Colonic mucosa (tissue), 4 donors: ENCODE measurements at regions not wholly inside any gene's neighbourhood (a gene's known extent, or its start where the extent isn't known, plus 50 kb on each side); places are given as distances from the start of the nearest gene placed in this dataset. TPM values are rescaled to one million over a fixed set of nuclear protein-coding genes. Genes with fewer than 3 reads are reported as not detected.
"Not testable (repeated sequence)": the region's sequence is repeated elsewhere in the genome, so short reads cannot be mapped to it uniquely, and the experiment has no call there.

Experiments used
- DNase-seq: peaks from one replicate; pipeline ENCODE4 v3.0.0-alpha.2; 2020
- H3K27ac ChIP-seq: fragments of 200-600 bp; one replicate; pipeline ENCODE4 v1.8.0; 2021
- H3K27me3 ChIP-seq: fragments of 200-600 bp; one replicate; pipeline ENCODE4 v1.8.0; 2021
- H3K36me3 ChIP-seq: fragments of 200-600 bp; one replicate; pipeline ENCODE4 v1.8.0; 2021
- H3K4me1 ChIP-seq: fragments of 200-600 bp; one replicate; pipeline ENCODE4 v1.8.0; 2021; ENCODE audit warnings: mild to moderate bottlenecking
- H3K4me3 ChIP-seq: fragments of 200-600 bp; one replicate; pipeline ENCODE4 v1.8.0; 2021
- H3K9ac ChIP-seq, 2 donors: one replicate each; pipeline ENCODE4 v1.7.0; 2013; ENCODE audit warnings: control low read depth in 2 of 2, low read depth in 2 of 2, low read length in 2 of 2
- H3K9me3 ChIP-seq: fragments of 200-600 bp; one replicate; pipeline ENCODE4 v1.8.0; 2021
- intact Hi-C: fragments of 100-400 bp; cut with DNase I; formaldehyde crosslinking; loops from one replicate; pipeline ENCODE4 v1.14.1; 2022
- microRNA-seq: library from miRNA; unstranded; fragments of <30 nt; microRNA quantifications from one replicate; pipeline ENCODE4, GENCODE V29; 2019
- TF ChIP-seq, protein P1 (sequence below): fragments of 200-600 bp; IDR thresholded peaks from one replicate; pipeline ENCODE4 v1.8.0; 2022; ENCODE audit warnings: antibody characterized with exemption, mild to moderate bottlenecking
- donor health status: healthy.
- donor health status: DM: no; HTN: no; CAD: no.
- donor health status: DM: no; HTN: no; CAD: no.

- no peak overlapping the region for H3K4me3 ChIP-seq
- TF ChIP-seq, protein P1, sequence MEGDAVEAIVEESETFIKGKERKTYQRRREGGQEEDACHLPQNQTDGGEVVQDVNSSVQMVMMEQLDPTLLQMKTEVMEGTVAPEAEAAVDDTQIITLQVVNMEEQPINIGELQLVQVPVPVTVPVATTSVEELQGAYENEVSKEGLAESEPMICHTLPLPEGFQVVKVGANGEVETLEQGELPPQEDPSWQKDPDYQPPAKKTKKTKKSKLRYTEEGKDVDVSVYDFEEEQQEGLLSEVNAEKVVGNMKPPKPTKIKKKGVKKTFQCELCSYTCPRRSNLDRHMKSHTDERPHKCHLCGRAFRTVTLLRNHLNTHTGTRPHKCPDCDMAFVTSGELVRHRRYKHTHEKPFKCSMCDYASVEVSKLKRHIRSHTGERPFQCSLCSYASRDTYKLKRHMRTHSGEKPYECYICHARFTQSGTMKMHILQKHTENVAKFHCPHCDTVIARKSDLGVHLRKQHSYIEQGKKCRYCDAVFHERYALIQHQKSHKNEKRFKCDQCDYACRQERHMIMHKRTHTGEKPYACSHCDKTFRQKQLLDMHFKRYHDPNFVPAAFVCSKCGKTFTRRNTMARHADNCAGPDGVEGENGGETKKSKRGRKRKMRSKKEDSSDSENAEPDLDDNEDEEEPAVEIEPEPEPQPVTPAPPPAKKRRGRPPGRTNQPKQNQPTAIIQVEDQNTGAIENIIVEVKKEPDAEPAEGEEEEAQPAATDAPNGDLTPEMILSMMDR: no peak
- H3K4me1 ChIP-seq: no peaks in the 10 kb centered on the region
- H3K36me3 ChIP-seq: no peaks in the 10 kb centered on the region
- intact Hi-C loops: no loop called here
- no peak for DNase-seq
- H3K9ac ChIP-seq: no peak overlapping the region
- H3K9me3 ChIP-seq: no peaks in the 10 kb centered on the region
- H3K27me3 ChIP-seq: no peaks in the 10 kb centered on the region
- H3K27ac ChIP-seq: no peak overlapping the region
Observed at GRCh38 chr9:63728287-63728686, 1556.7 kb downstream of the FOXD4L5 start.

GRCh38 chr9:63708285-63708684 lies 1576.7 kb downstream of the FOXD4L5 start:
- H3K27me3 ChIP-seq, H3K9me3 ChIP-seq, H3K4me3 ChIP-seq, H3K4me1 ChIP-seq, intact Hi-C loops, H3K27ac ChIP-seq, H3K36me3 ChIP-seq, H3K9ac ChIP-seq, DNase-seq: not testable (repeated sequence)

- H3K4me3 ChIP-seq, H3K4me1 ChIP-seq, H3K27ac ChIP-seq, H3K9me3 ChIP-seq, intact Hi-C loops, H3K27me3 ChIP-seq, DNase-seq, H3K36me3 ChIP-seq, H3K9ac ChIP-seq: not testable (repeated sequence)
Observed at GRCh38 chr9:63704456-63704855, 1580.6 kb downstream of the FOXD4L5 start.

- H3K4me1 ChIP-seq, H3K4me3 ChIP-seq, H3K27ac ChIP-seq, intact Hi-C loops, H3K36me3 ChIP-seq, H3K27me3 ChIP-seq, H3K9me3 ChIP-seq, H3K9ac ChIP-seq: not testable (repeated sequence)
- peak; percentile 34 for DNase-seq
Observed at GRCh38 chr9:63703670-63704069, 1581.3 kb downstream of the FOXD4L5 start.

- H3K9me3 ChIP-seq, DNase-seq, H3K36me3 ChIP-seq, H3K4me3 ChIP-seq, H3K27me3 ChIP-seq, H3K4me1 ChIP-seq, H3K9ac ChIP-seq, H3K27ac ChIP-seq, intact Hi-C loops: not testable (repeated sequence)
Observed at GRCh38 chr9:63703138-63703665, 1581.8 kb downstream of the FOXD4L5 start.

Small RNA genes in the stretch of these regions (microRNA-seq; reads per million reads assigned to microRNA genes)
- not detected for gene MIR4477B
